IMR-90 (cell line): ENCODE measurements at regions not wholly inside any gene's neighbourhood (a gene's known extent, or its start where the extent isn't known, plus 50 kb on each side); places are given as distances from the start of the nearest gene placed in this dataset.

Experiments used
- ATAC-seq: fragments of 200-7000 bp; cut with Tn5 transposase; 2 replicates; pipeline ENCODE4 v1.9.1; 2020; ENCODE audit warnings: low read depth, mild to moderate bottlenecking, moderate library complexity
- BruUV-seq: library from RNA; stranded (reverse); fragments of 400-500 nt; replicated peaks from 2 replicates; lab custom pipeline; 2021; lab: Mats Ljungman, UMichigan
- CTCF ChIA-PET: fragments of 300-600 bp; formaldehyde crosslinking; extraction: SDS; loops from one replicate; lab custom pipeline; 2021; ENCODE audit warnings: antibody characterized with exemption; lab: Yijun Ruan, JAX
- POLR2A ChIA-PET: fragments of 300-600 bp; sonication (Branson Sonifier 250); formaldehyde crosslinking; loops from one replicate; lab custom pipeline; 2022; ENCODE audit warnings: antibody characterized with exemption; ENCODE audit not compliant: unreplicated experiment; lab: Charles Lee
- DNase-seq: peaks from one replicate; pipeline ENCODE4 v3.0.0; 2013
- H2AFZ ChIP-seq: replicated peaks from 2 replicates; pipeline ENCODE3; 2013; ENCODE audit warnings: low read length, mild to moderate bottlenecking; ENCODE audit not compliant: poor library complexity
- H2AK5ac ChIP-seq: 2 replicates; pipeline ENCODE4 v1.6.1; 2013; ENCODE audit warnings: low read depth, low read length, inconsistent platforms
- H2AK9ac ChIP-seq: replicated peaks from 2 replicates; pipeline ENCODE3; 2013; ENCODE audit warnings: mild to moderate bottlenecking, low read depth, low read length, moderate library complexity; ENCODE audit not compliant: poor library complexity
- H2BK120ac ChIP-seq: 2 replicates; pipeline ENCODE4 v1.6.1; 2013; ENCODE audit warnings: low read depth, low read length, inconsistent platforms
- H2BK15ac ChIP-seq: 3 replicates; pipeline ENCODE4 v1.6.1; 2013; ENCODE audit warnings: low read depth, low read length, inconsistent platforms
- H2BK20ac ChIP-seq: 2 replicates; pipeline ENCODE4 v1.6.1; 2013; ENCODE audit warnings: low read depth, mild to moderate bottlenecking, inconsistent platforms, low read length, moderate library complexity
- H2BK5ac ChIP-seq: 2 replicates; pipeline ENCODE4 v1.6.1; 2013; ENCODE audit warnings: mild to moderate bottlenecking, low read depth, low read length, inconsistent platforms; ENCODE audit not compliant: poor library complexity, severe bottlenecking
- H3K14ac ChIP-seq: replicated peaks from 2 replicates; pipeline ENCODE4 v1.6.1; 2013; ENCODE audit warnings: low read depth, low read length, inconsistent platforms
- H3K18ac ChIP-seq: 2 replicates; pipeline ENCODE4 v1.6.1; 2013; ENCODE audit warnings: low read depth, low read length, control low read depth
- H3K23ac ChIP-seq: 2 replicates; pipeline ENCODE4 v1.6.1; 2013; ENCODE audit warnings: low read depth, low read length, inconsistent platforms
- H3K27ac ChIP-seq: 2 replicates; pipeline ENCODE4 v1.5.1; 2013; ENCODE audit warnings: mild to moderate bottlenecking, control low read depth, low read length; ENCODE audit not compliant: insufficient read depth
- H3K27me3 ChIP-seq: 2 replicates; pipeline ENCODE4 v1.6.1; 2013; ENCODE audit warnings: low read length; ENCODE audit not compliant: control insufficient read depth, insufficient read depth
- H3K36me3 ChIP-seq: 2 replicates; pipeline ENCODE4 v1.6.1; 2013; ENCODE audit warnings: low read length, mixed read lengths; ENCODE audit not compliant: control insufficient read depth, insufficient read depth
- H3K4ac ChIP-seq: 2 replicates; pipeline ENCODE4 v1.6.1; 2013; ENCODE audit warnings: low read depth, low read length, inconsistent platforms
- H3K4me1 ChIP-seq: 2 replicates; pipeline ENCODE4 v1.6.1; 2013; ENCODE audit warnings: low read length, mixed read lengths; ENCODE audit not compliant: control insufficient read depth, insufficient read depth
- H3K4me2 ChIP-seq: 2 replicates; pipeline ENCODE4 v1.6.1; 2013; ENCODE audit warnings: low read depth, mild to moderate bottlenecking, control low read depth, low read length, moderate library complexity
- H3K4me3 ChIP-seq: 2 replicates; pipeline ENCODE4 v1.5.1; 2013; ENCODE audit warnings: low read depth, mild to moderate bottlenecking, control low read depth, low read length, moderate library complexity; ENCODE audit not compliant: insufficient read depth
- H3K56ac ChIP-seq: 2 replicates; pipeline ENCODE4 v1.6.1; 2013; ENCODE audit warnings: low read length, inconsistent platforms; ENCODE audit not compliant: insufficient read depth; ENCODE audit errors: extremely low read depth
- H3K79me1 ChIP-seq, 2 experiments: 2 replicates each; pipeline ENCODE4 v1.6.1; 2013; ENCODE audit warnings: low read length in 2 of 2, inconsistent platforms in 1 of 2, low read depth in 1 of 2
- H3K9ac ChIP-seq: 2 replicates; pipeline ENCODE4 v1.6.1; 2013; ENCODE audit warnings: low read depth, low read length, control low read depth
- H3K9me1 ChIP-seq: 2 replicates; pipeline ENCODE4 v1.6.1; 2013; ENCODE audit warnings: low read length, inconsistent platforms; ENCODE audit not compliant: insufficient read depth
- H3K9me3 ChIP-seq: 2 replicates; pipeline ENCODE4 v1.6.1; 2013; ENCODE audit warnings: low read length; ENCODE audit not compliant: control insufficient read depth, insufficient read depth
- H4K20me1 ChIP-seq: 2 replicates; pipeline ENCODE4 v1.6.1; 2013; ENCODE audit warnings: low read length, inconsistent platforms; ENCODE audit not compliant: insufficient read depth
- H4K5ac ChIP-seq: 2 replicates; pipeline ENCODE4 v1.6.1; 2013; ENCODE audit warnings: mild to moderate bottlenecking, low read depth, low read length, control low read depth
- H4K8ac ChIP-seq, 2 experiments: 2 replicates each; pipeline ENCODE4 v1.6.1; 2013; ENCODE audit warnings: low read depth in 2 of 2, low read length in 2 of 2, control low read depth in 1 of 2, inconsistent platforms in 1 of 2
- H4K91ac ChIP-seq: 2 replicates; pipeline ENCODE4 v1.6.1; 2013; ENCODE audit warnings: low read depth, low read length, inconsistent platforms; ENCODE audit not compliant: insufficient read depth
- CTCF ChIP-seq: conservative IDR thresholded peaks from 2 replicates; pipeline ENCODE4 v1.5.1; 2012; ENCODE audit warnings: mild to moderate bottlenecking, low read depth, low read length, improper control_type of control experiment
- ELK1 ChIP-seq: fragments of 150-350 bp; IDR thresholded peaks from 2 replicates; pipeline ENCODE4 v1.6.1; 2016; ENCODE audit warnings: low read depth, mild to moderate bottlenecking, low read length, moderate library complexity, borderline replicate concordance
- FOS ChIP-seq: fragments of 150-350 bp; IDR thresholded peaks from 2 replicates; pipeline ENCODE4 v1.6.1; 2016; ENCODE audit warnings: low read depth, low read length
- MAZ ChIP-seq: IDR thresholded peaks from 2 replicates; pipeline ENCODE4 v1.6.1; 2012; ENCODE audit warnings: low read depth, mild to moderate bottlenecking, low read length, improper control_type of control experiment, moderate library complexity, borderline replicate concordance
- POLR2A ChIP-seq: IDR thresholded peaks from 2 replicates; pipeline ENCODE4 v1.6.1; 2012; ENCODE audit warnings: mild to moderate bottlenecking, low read depth, low read length
- RAD21 ChIP-seq: IDR thresholded peaks from 2 replicates; pipeline ENCODE4 v1.6.1; 2012; ENCODE audit warnings: low read length, improper control_type of control experiment
- SMC3 ChIP-seq: fragments of 150-350 bp; IDR thresholded peaks from 2 replicates; pipeline ENCODE4 v1.6.1; 2016; ENCODE audit warnings: low read depth, mild to moderate bottlenecking, antibody characterized with exemption, low read length, moderate library complexity
- WGBS, 2 experiments: methylation state at CpG; one replicate each; pipeline versions ENCODE4 v1.1.5 to v1.1.7; 2013; ENCODE audit warnings: missing lambda C conversion rate in 2 of 2; ENCODE audit not compliant: insufficient read length in 1 of 2; ENCODE audit errors: extremely low coverage in 2 of 2; 5-methylcytosine and 5-hydroxymethylcytosine counted together
- dilution Hi-C: fragments of 300-500 bp; cut with HindIII; formaldehyde crosslinking; loops from one replicate; pipeline ENCODE4 v1.14.3; 2018; ENCODE audit warnings: low sequenced_read_pairs; ENCODE audit not compliant: unreplicated experiment
- in situ Hi-C: fragments of 300-500 bp; cut with MboI; formaldehyde crosslinking; loops from 3 replicates; pipeline ENCODE4 v1.14.3; 2019; ENCODE audit warnings: low sequenced_read_pairs, inconsistent platforms, mixed read lengths
- intact Hi-C: fragments of 100-400 bp; cut with micrococcal nuclease; formaldehyde crosslinking; loops from 2 replicates; pipeline ENCODE4 v1.10.0; 2022

- no peak overlapping the region for H3K4me3 ChIP-seq
- no peak overlapping the region for H4K91ac ChIP-seq
- POLR2A ChIA-PET: no interaction called here
- no peak overlapping the region for H4K5ac ChIP-seq
- H3K27me3 ChIP-seq: no peaks in the 10 kb centered on the region
- H2BK120ac ChIP-seq: no peak overlapping the region
- H4K20me1 ChIP-seq: no peaks in the 10 kb centered on the region
- H3K27ac ChIP-seq: no peak overlapping the region
- DNase-seq: no peak
- H3K36me3 ChIP-seq: no peaks in the 10 kb centered on the region
- no peak overlapping the region for H3K4me2 ChIP-seq
- H3K79me1 ChIP-seq: no peaks in the 10 kb centered on the region
- H3K56ac ChIP-seq: no peak overlapping the region
- intact Hi-C loops: no loop called here
- no peak overlapping the region for H4K8ac ChIP-seq
- no peak overlapping the region for H3K14ac ChIP-seq
- H3K9me1 ChIP-seq: no peaks in the 10 kb centered on the region
- H3K4me1 ChIP-seq: no peaks in the 10 kb centered on the region
- no peak overlapping the region for H2BK20ac ChIP-seq
- no peak overlapping the region for H2BK5ac ChIP-seq
- no peak overlapping the region for H3K18ac ChIP-seq
- no peak overlapping the region for H2AFZ ChIP-seq
- no peak for TF ChIP-seq ELK1
- no peak for TF ChIP-seq POLR2A
- no peak for TF ChIP-seq RAD21
- no peak for TF ChIP-seq FOS
- TF ChIP-seq MAZ: no peak
- no peak for TF ChIP-seq SMC3
- TF ChIP-seq CTCF: no peak
- no TSS peak for BruUV-seq
- WGBS, 2 experiments: 93% methylated on average over 3 of the region's 18 CpGs; no CpG with 5 or more reads in 1 of the 2 experiments
- H3K9me3 ChIP-seq: peaks cover 42% of the 10 kb centered on the region
- ATAC-seq: no peak
- H2AK5ac ChIP-seq: no peak overlapping the region
- H2BK15ac ChIP-seq: no peak overlapping the region
- H2AK9ac ChIP-seq: no peak overlapping the region
- no peak overlapping the region for H3K9ac ChIP-seq
- CTCF ChIA-PET: no interaction called here
- H3K4ac ChIP-seq: no peak overlapping the region
- in situ Hi-C loops: no loop called here
- no peak overlapping the region for H3K23ac ChIP-seq
- dilution Hi-C loops: no loop called here
Measured at GRCh38 chr14:105925615-105926372, 399.4 kb downstream of the TMEM121 start.
